WTC11 (cell line): ENCODE measurements at regions not wholly inside any gene's neighbourhood (a gene's known extent, or its start where the extent isn't known, plus 50 kb on each side); places are given as distances from the start of the nearest gene placed in this dataset.

Experiments used
- ATAC-seq: fragments of 200-7000 bp; cut with Tn5 transposase; 2 replicates; pipeline ENCODE4 v1.10.0; 2021; ENCODE audit warnings: mild to moderate bottlenecking, moderate library complexity
- CTCF ChIA-PET: fragments of 300-600 bp; sonication (Branson Sonifier 250); formaldehyde crosslinking; loops from one replicate; lab custom pipeline; 2021; ENCODE audit warnings: antibody characterized with exemption; lab: Charles Lee
- POLR2A ChIA-PET: fragments of 350-600 bp; sonication (Branson Sonifier 250); formaldehyde crosslinking; loops from one replicate; lab custom pipeline; 2021; ENCODE audit warnings: antibody characterized with exemption; lab: Charles Lee
- DNase-seq: peaks from one replicate; pipeline ENCODE4 v3.0.0; 2021; ENCODE audit warnings: low spot score
- H3K27ac Mint-ChIP-seq: 2 replicates; pipeline ENCODE4 v1.8.0; 2021; ENCODE audit warnings: mixed read lengths
- H3K27me3 Mint-ChIP-seq: 2 replicates; pipeline ENCODE4 v1.8.0; 2021; ENCODE audit warnings: low read depth, mild to moderate bottlenecking, moderate library complexity, mixed read lengths
- H3K36me3 Mint-ChIP-seq: 2 replicates; pipeline ENCODE4 v1.8.0; 2021; ENCODE audit warnings: mixed read lengths
- H3K4me1 Mint-ChIP-seq: 2 replicates; pipeline ENCODE4 v1.8.0; 2022; ENCODE audit warnings: mixed read lengths
- H3K4me3 Mint-ChIP-seq: 2 replicates; pipeline ENCODE4 v1.8.0; 2021; ENCODE audit warnings: mild to moderate bottlenecking, moderate library complexity, mixed read lengths
- H3K9me3 Mint-ChIP-seq: 2 replicates; pipeline ENCODE4 v1.8.0; 2021; ENCODE audit warnings: mixed read lengths
- CREM ChIP-seq: sonication (generic); formaldehyde crosslinking; IDR thresholded peaks from 2 replicates; pipeline ENCODE4 v1.8.1; 2022; ENCODE audit warnings: mild to moderate bottlenecking, missing genetic modification reagents, moderate library complexity
- CTCF ChIP-seq: fragments of 200-600 bp; IDR thresholded peaks from 2 replicates; pipeline ENCODE4 v1.8.0; 2022; ENCODE audit warnings: antibody characterized with exemption
- ESRRA ChIP-seq: sonication (generic); formaldehyde crosslinking; IDR thresholded peaks from 2 replicates; pipeline ENCODE4 v1.8.1; 2022; ENCODE audit warnings: mild to moderate bottlenecking, missing genetic modification reagents, borderline replicate concordance
- FOXP1 ChIP-seq: sonication (generic); formaldehyde crosslinking; IDR thresholded peaks from 2 replicates; pipeline ENCODE4 v1.8.0; 2022; ENCODE audit warnings: missing genetic modification reagents, mild to moderate bottlenecking, moderate library complexity, borderline replicate concordance
- FOXP4 ChIP-seq: sonication (generic); formaldehyde crosslinking; IDR thresholded peaks from 2 replicates; pipeline ENCODE4 v1.8.0; 2022; ENCODE audit warnings: mild to moderate bottlenecking, missing genetic modification reagents
- NR2C2 ChIP-seq: sonication (generic); formaldehyde crosslinking; IDR thresholded peaks from 2 replicates; pipeline ENCODE4 v1.8.0; 2022; ENCODE audit warnings: mild to moderate bottlenecking, missing genetic modification reagents
- TEAD1 ChIP-seq: sonication (generic); formaldehyde crosslinking; IDR thresholded peaks from 2 replicates; pipeline ENCODE4 v1.8.0; 2022; ENCODE audit warnings: mild to moderate bottlenecking, missing genetic modification reagents
- TP53 ChIP-seq: sonication (generic); formaldehyde crosslinking; IDR thresholded peaks from 2 replicates; pipeline ENCODE4 v1.8.1; 2023; ENCODE audit warnings: mild to moderate bottlenecking, missing genetic modification reagents
- USF2 ChIP-seq: sonication (generic); formaldehyde crosslinking; IDR thresholded peaks from 2 replicates; pipeline ENCODE4 v1.8.1; 2023; ENCODE audit warnings: mild to moderate bottlenecking, missing genetic modification reagents, moderate library complexity
- ZMAT4 ChIP-seq: fragments of 250-450 bp; sonication (Bioruptor Pico); IDR thresholded peaks from 2 replicates; pipeline ENCODE4 v1.9.0; 2021; ENCODE audit warnings: mild to moderate bottlenecking
- ZNF121 ChIP-seq: sonication (generic); formaldehyde crosslinking; IDR thresholded peaks from 2 replicates; pipeline ENCODE4 v1.8.0; 2023; ENCODE audit warnings: missing genetic modification reagents
- ZNF317 ChIP-seq: sonication (generic); formaldehyde crosslinking; IDR thresholded peaks from 2 replicates; pipeline ENCODE4 v1.8.1; 2023; ENCODE audit warnings: low read depth, mild to moderate bottlenecking, moderate library complexity, missing genetic modification reagents, borderline replicate concordance
- ZNF396 ChIP-seq: fragments of 250-450 bp; sonication (Bioruptor Pico); IDR thresholded peaks from 2 replicates; pipeline ENCODE4 v1.8.0; 2021; ENCODE audit warnings: mild to moderate bottlenecking, moderate library complexity, borderline replicate concordance
- ZNF423 ChIP-seq: fragments of 250-450 bp; sonication (Bioruptor Pico); IDR thresholded peaks from 2 replicates; pipeline ENCODE4 v2.1.2; 2022; ENCODE audit warnings: mild to moderate bottlenecking, moderate library complexity
- TF ChIP-seq, protein P1 (sequence below): fragments of 250-450 bp; sonication (Bioruptor Pico); IDR thresholded peaks from 2 replicates; pipeline ENCODE4 v1.9.0; 2021; ENCODE audit warnings: moderate library complexity, mild to moderate bottlenecking, inconsistent platforms, borderline replicate concordance
- TF ChIP-seq, protein P2 (sequence below): sonication (generic); formaldehyde crosslinking; IDR thresholded peaks from 2 replicates; pipeline ENCODE4 v1.8.0; 2022; ENCODE audit warnings: mild to moderate bottlenecking, missing genetic modification reagents
- TF ChIP-seq, protein P3 (sequence below): sonication (generic); formaldehyde crosslinking; IDR thresholded peaks from 2 replicates; pipeline ENCODE4 v1.8.1; 2023; ENCODE audit warnings: mild to moderate bottlenecking, missing genetic modification reagents, moderate library complexity
- TF ChIP-seq, protein P4 (sequence below): fragments of 250-450 bp; sonication (Bioruptor Pico); IDR thresholded peaks from 2 replicates; pipeline ENCODE4 v2.1.2; 2022; ENCODE audit warnings: mild to moderate bottlenecking, moderate library complexity
- TF ChIP-seq, protein P5 (sequence below): sonication (generic); formaldehyde crosslinking; IDR thresholded peaks from 2 replicates; pipeline ENCODE4 v1.8.0; 2022; ENCODE audit warnings: mild to moderate bottlenecking, missing genetic modification reagents
- TF ChIP-seq, protein P6 (sequence below): sonication (generic); formaldehyde crosslinking; IDR thresholded peaks from 2 replicates; pipeline ENCODE4 v1.8.0; 2023; ENCODE audit warnings: mild to moderate bottlenecking, missing genetic modification reagents

- no peak for TF ChIP-seq CTCF
- TF ChIP-seq, protein P1, sequence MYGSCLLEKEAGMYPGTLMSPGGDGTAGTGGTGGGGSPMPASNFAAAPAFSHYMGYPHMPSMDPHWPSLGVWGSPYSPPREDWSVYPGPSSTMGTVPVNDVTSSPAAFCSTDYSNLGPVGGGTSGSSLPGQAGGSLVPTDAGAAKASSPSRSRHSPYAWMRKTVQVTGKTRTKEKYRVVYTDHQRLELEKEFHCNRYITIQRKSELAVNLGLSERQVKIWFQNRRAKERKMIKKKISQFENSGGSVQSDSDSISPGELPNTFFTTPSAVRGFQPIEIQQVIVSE (CRISPR knock-in tag) = no peak
- TF ChIP-seq, protein P2, sequence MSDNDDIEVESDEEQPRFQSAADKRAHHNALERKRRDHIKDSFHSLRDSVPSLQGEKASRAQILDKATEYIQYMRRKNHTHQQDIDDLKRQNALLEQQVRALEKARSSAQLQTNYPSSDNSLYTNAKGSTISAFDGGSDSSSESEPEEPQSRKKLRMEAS (CRISPR knock-in tag) = no peak
- TF ChIP-seq, protein P3, sequence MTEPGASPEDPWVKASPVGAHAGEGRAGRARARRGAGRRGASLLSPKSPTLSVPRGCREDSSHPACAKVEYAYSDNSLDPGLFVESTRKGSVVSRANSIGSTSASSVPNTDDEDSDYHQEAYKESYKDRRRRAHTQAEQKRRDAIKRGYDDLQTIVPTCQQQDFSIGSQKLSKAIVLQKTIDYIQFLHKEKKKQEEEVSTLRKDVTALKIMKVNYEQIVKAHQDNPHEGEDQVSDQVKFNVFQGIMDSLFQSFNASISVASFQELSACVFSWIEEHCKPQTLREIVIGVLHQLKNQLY (CRISPR knock-in tag) = no peak
- TF ChIP-seq FOXP1 = no peak
- no peak for TF ChIP-seq TEAD1 (CRISPR knock-in tag)
- TF ChIP-seq FOXP4 = no peak
- no peak for TF ChIP-seq ZNF121 (CRISPR knock-in tag)
- no peak for TF ChIP-seq NR2C2
These were observed 225.9 kb upstream of the PITX2 start (continued) for GRCh38 chr4:110848787-110849186.

DNA sequence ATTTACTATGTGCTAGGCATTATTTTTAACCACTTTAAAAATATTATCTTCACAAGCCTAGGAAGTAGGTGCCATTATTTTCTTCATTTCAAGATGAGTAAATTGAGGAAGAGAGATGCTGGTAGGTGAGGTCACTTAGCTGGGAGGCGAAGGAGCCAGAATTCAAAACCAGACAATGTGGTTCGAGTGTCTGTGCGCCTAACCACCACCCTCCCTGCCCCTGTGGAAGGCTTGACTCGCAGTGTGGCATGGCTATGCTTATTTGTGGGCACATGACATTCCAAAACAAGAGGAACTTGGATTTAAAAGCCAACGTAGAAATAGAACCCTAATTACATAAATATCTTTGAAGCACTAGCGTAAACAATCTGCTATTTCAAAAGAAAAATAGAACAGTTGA, 226.6 kb upstream of the PITX2 start:
- no peak for DNase-seq
- Mint-ChIP-seq H3K4me3 (no peak overlapping the region), H3K27ac (no peak overlapping the region), H3K27me3 (peaks cover 6% of the 10 kb centered on the region), H3K9me3 (no peaks in the 10 kb centered on the region), H3K4me1 (no peaks in the 10 kb centered on the region), H3K36me3 (no peaks in the 10 kb centered on the region)
- no peak for ATAC-seq
- CTCF ChIA-PET = no interaction called here
- POLR2A ChIA-PET = no interaction called here
- TF ChIP-seq ZMAT4 (CRISPR knock-in tag) (no peak), ZNF317 (no peak), CTCF (no peak), CREM (CRISPR knock-in tag) (no peak), ESRRA (CRISPR knock-in tag) (no peak), TP53 (no peak), USF2 (CRISPR knock-in tag) (no peak), ZNF423 (no peak), ZNF396 (CRISPR knock-in tag) (no peak)
- TF ChIP-seq, protein P1 (CRISPR knock-in tag) = no peak
- TF ChIP-seq, protein P4, sequence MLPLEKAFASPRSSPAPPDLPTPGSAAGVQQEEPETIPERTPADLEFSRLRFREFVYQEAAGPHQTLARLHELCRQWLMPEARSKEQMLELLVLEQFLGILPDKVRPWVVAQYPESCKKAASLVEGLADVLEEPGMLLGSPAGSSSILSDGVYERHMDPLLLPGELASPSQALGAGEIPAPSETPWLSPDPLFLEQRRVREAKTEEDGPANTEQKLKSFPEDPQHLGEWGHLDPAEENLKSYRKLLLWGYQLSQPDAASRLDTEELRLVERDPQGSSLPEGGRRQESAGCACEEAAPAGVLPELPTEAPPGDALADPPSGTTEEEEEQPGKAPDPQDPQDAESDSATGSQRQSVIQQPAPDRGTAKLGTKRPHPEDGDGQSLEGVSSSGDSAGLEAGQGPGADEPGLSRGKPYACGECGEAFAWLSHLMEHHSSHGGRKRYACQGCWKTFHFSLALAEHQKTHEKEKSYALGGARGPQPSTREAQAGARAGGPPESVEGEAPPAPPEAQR (CRISPR knock-in tag) = no peak
- TF ChIP-seq, protein P5, sequence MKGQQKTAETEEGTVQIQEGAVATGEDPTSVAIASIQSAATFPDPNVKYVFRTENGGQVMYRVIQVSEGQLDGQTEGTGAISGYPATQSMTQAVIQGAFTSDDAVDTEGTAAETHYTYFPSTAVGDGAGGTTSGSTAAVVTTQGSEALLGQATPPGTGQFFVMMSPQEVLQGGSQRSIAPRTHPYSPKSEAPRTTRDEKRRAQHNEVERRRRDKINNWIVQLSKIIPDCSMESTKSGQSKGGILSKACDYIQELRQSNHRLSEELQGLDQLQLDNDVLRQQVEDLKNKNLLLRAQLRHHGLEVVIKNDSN (CRISPR knock-in tag) = no peak
- TF ChIP-seq, protein P3 (CRISPR knock-in tag) = no peak
- TF ChIP-seq, protein P6, sequence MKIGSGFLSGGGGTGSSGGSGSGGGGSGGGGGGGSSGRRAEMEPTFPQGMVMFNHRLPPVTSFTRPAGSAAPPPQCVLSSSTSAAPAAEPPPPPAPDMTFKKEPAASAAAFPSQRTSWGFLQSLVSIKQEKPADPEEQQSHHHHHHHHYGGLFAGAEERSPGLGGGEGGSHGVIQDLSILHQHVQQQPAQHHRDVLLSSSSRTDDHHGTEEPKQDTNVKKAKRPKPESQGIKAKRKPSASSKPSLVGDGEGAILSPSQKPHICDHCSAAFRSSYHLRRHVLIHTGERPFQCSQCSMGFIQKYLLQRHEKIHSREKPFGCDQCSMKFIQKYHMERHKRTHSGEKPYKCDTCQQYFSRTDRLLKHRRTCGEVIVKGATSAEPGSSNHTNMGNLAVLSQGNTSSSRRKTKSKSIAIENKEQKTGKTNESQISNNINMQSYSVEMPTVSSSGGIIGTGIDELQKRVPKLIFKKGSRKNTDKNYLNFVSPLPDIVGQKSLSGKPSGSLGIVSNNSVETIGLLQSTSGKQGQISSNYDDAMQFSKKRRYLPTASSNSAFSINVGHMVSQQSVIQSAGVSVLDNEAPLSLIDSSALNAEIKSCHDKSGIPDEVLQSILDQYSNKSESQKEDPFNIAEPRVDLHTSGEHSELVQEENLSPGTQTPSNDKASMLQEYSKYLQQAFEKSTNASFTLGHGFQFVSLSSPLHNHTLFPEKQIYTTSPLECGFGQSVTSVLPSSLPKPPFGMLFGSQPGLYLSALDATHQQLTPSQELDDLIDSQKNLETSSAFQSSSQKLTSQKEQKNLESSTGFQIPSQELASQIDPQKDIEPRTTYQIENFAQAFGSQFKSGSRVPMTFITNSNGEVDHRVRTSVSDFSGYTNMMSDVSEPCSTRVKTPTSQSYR = no peak
